Small intestine (tissue), 7 donors: ENCODE measurements at regions not wholly inside any gene's neighbourhood (a gene's known extent, or its start where the extent isn't known, plus 50 kb on each side); places are given as distances from the start of the nearest gene placed in this dataset.

Experiments used
- DNase-seq, 2 donors: peaks; one replicate each; pipeline versions ENCODE4 v3.0.0 to v3.0.0-alpha.2; 2013
- FAIRE-seq: peaks from 2 replicates; lab custom pipeline; 2012; peaks lifted over from hg19 to GRCh38; lab: Jason Lieb, UNC
- H3K27ac ChIP-seq, 3 donors: one replicate each; pipeline ENCODE4 v1.5.1; 2013; ENCODE audit warnings: low read length in 2 of 3, mild to moderate bottlenecking in 2 of 3, control low read depth in 1 of 3, inconsistent platforms in 1 of 3, low read depth in 1 of 3, moderate library complexity in 1 of 3
- H3K27me3 ChIP-seq, 3 donors: one replicate each; pipeline ENCODE4 v1.6.1; 2013; ENCODE audit warnings: low read length in 3 of 3, inconsistent platforms in 1 of 3; ENCODE audit not compliant: control insufficient read depth in 3 of 3, insufficient read depth in 3 of 3
- H3K36me3 ChIP-seq, 3 donors: one replicate each; pipeline ENCODE4 v1.6.1; 2013; ENCODE audit warnings: low read length in 3 of 3, inconsistent platforms in 1 of 3, low read depth in 1 of 3, mild to moderate bottlenecking in 1 of 3, moderate library complexity in 1 of 3; ENCODE audit not compliant: control insufficient read depth in 3 of 3, insufficient read depth in 2 of 3
- H3K4me1 ChIP-seq, 3 donors: one replicate each; pipeline ENCODE4 v1.6.1; 2013; ENCODE audit warnings: low read length in 2 of 3, inconsistent platforms in 1 of 3, low read depth in 1 of 3, mild to moderate bottlenecking in 1 of 3, moderate library complexity in 1 of 3; ENCODE audit not compliant: control insufficient read depth in 3 of 3, insufficient read depth in 2 of 3
- H3K4me3 ChIP-seq, 3 donors: one replicate each; pipeline ENCODE4 v1.5.1; 2013; ENCODE audit warnings: low read length in 3 of 3, control low read depth in 1 of 3, inconsistent platforms in 1 of 3, low read depth in 1 of 3, mild to moderate bottlenecking in 1 of 3, moderate library complexity in 1 of 3
- H3K9me3 ChIP-seq, 2 donors: one replicate each; pipeline ENCODE4 v1.6.1; 2013; ENCODE audit warnings: low read depth in 1 of 2, low read length in 1 of 2; ENCODE audit not compliant: control insufficient read depth in 2 of 2, insufficient read depth in 1 of 2
- WGBS, 3 donors: extraction: QIAGEN DNeasy Blood & Tissue Kit; methylation state at CpG; one replicate each; pipeline ENCODE4 v1.1.7; 2013; 5-methylcytosine and 5-hydroxymethylcytosine counted together
- donor health status: healthy with polysubstance abuse.
- donor health status: control.
- donor health status: control.
- donor health status: Bipolar disorder and iron deficiency.
- donor health status: healthy.

GRCh38 chrX:124680287-124680686, 333.9 kb downstream of the SH2D1A start:
- no peak overlapping the region for H3K27ac ChIP-seq
- DNase-seq (no peak), FAIRE-seq (no peak)
- H3K36me3 ChIP-seq: no peaks in the 10 kb centered on the region
- no peaks in the 10 kb centered on the region for H3K27me3 ChIP-seq
- no peak overlapping the region for H3K4me3 ChIP-seq
- H3K9me3 ChIP-seq: peaks cover 0 to 6% of the 10 kb centered on the region in 2 donors
- WGBS, 3 donors: 39 to 50% (median 40%) methylated on average over 2 of the region's 2 CpGs
- no peaks in the 10 kb centered on the region for H3K4me1 ChIP-seq

- H3K36me3 ChIP-seq: no peaks in the 10 kb centered on the region
- no peaks in the 10 kb centered on the region for H3K4me1 ChIP-seq
- no peaks in the 10 kb centered on the region for H3K27me3 ChIP-seq
- no peaks in the 10 kb centered on the region for H3K9me3 ChIP-seq
- FAIRE-seq: no peak
- 63 to 85% (median 77%) methylated on average over 3 of the region's 3 CpGs for whole genome bisulfite sequencing, 3 donors
- H3K4me3 ChIP-seq: no peak overlapping the region
- DNase-seq: no peak
- no peak overlapping the region for H3K27ac ChIP-seq
These were observed 344.1 kb downstream of the SH2D1A start for GRCh38 chrX:124690495-124690894.

- Histone ChIP-seq H3K27me3 (no peaks in the 10 kb centered on the region), H3K4me1 (no peaks in the 10 kb centered on the region), H3K36me3 (no peaks in the 10 kb centered on the region), H3K9me3 (no peaks in the 10 kb centered on the region), H3K4me3 (no peak overlapping the region), H3K27ac (no peak overlapping the region)
- DNase-seq (no peak), FAIRE-seq (no peak)
- 32 to 69% (median 41%) methylated on average over 2 of the region's 2 CpGs for WGBS, 3 donors
These were observed 353.5 kb downstream of the SH2D1A start for GRCh38 chrX:124699876-124700275.

- no peak overlapping the region for H3K4me3 ChIP-seq
- H3K27me3 ChIP-seq: no peaks in the 10 kb centered on the region
- no peaks in the 10 kb centered on the region for H3K4me1 ChIP-seq
- H3K27ac ChIP-seq: no peak overlapping the region
- WGBS, 3 donors: 44 to 83% (median 50%) methylated on average over 1 of the region's 1 CpG
- FAIRE-seq (no peak), DNase-seq (no peak)
- H3K9me3 ChIP-seq: no peaks in the 10 kb centered on the region
- no peaks in the 10 kb centered on the region for H3K36me3 ChIP-seq
These were observed 371.2 kb downstream of the SH2D1A start for GRCh38 chrX:124717537-124717936.

GRCh38 chrX:124719060-124719459, 372.7 kb downstream of the SH2D1A start:
- DNase-seq: peak; percentile 3 to 4
- Histone ChIP-seq H3K9me3 (no peaks in the 10 kb centered on the region), H3K4me1 (no peaks in the 10 kb centered on the region), H3K27me3 (no peaks in the 10 kb centered on the region), H3K27ac (no peak overlapping the region), H3K36me3 (no peaks in the 10 kb centered on the region), H3K4me3 (no peak overlapping the region)
- 22 to 46% (median 41%) methylated on average over 2 of the region's 2 CpGs for WGBS, 3 donors
- FAIRE-seq: no peak

- H3K27ac ChIP-seq: no peak overlapping the region
- H3K4me1 ChIP-seq: no peaks in the 10 kb centered on the region
- H3K27me3 ChIP-seq: no peaks in the 10 kb centered on the region
- 91 to 98% (median 95%) methylated on average over 2 of the region's 2 CpGs for WGBS, 3 donors
- no peak for FAIRE-seq
- no peak overlapping the region for H3K4me3 ChIP-seq
- no peaks in the 10 kb centered on the region for H3K36me3 ChIP-seq
- H3K9me3 ChIP-seq: no peaks in the 10 kb centered on the region
- no peak for DNase-seq
These were observed 374.2 kb downstream of the SH2D1A start for GRCh38 chrX:124720532-124720931.

- H3K4me3 ChIP-seq: no peak overlapping the region
- H3K27me3 ChIP-seq: no peaks in the 10 kb centered on the region
- H3K36me3 ChIP-seq: no peaks in the 10 kb centered on the region
- no peaks in the 10 kb centered on the region for H3K4me1 ChIP-seq
- H3K27ac ChIP-seq: no peak overlapping the region
- FAIRE-seq (no peak), DNase-seq (no peak)
- 41 to 61% (median 53%) methylated on average over 1 of the region's 1 CpG for WGBS, 3 donors
- H3K9me3 ChIP-seq: no peaks in the 10 kb centered on the region
These were observed 379.1 kb downstream of the SH2D1A start for GRCh38 chrX:124725502-124725901.

GRCh38 chrX:124726292-124726691, 379.9 kb downstream of the SH2D1A start:
- no peak for FAIRE-seq

GRCh38 chrX:124726881-124727280, 380.5 kb downstream of the SH2D1A start:
- WGBS, 3 donors: 63 to 82% (median 73%) methylated on average over 1 of the region's 1 CpG
- Histone ChIP-seq H3K27ac (no peak overlapping the region), H3K4me3 (no peak overlapping the region), H3K27me3 (no peaks in the 10 kb centered on the region), H3K4me1 (no peaks in the 10 kb centered on the region), H3K36me3 (no peaks in the 10 kb centered on the region), H3K9me3 (no peaks in the 10 kb centered on the region)
- no peak for FAIRE-seq
- DNase-seq: no peak

More at GRCh38 chrX:124726292-124726691, 379.9 kb downstream of the SH2D1A start:
- Histone ChIP-seq H3K27me3 (no peaks in the 10 kb centered on the region), H3K9me3 (no peaks in the 10 kb centered on the region), H3K4me1 (no peaks in the 10 kb centered on the region), H3K36me3 (no peaks in the 10 kb centered on the region), H3K27ac (no peak overlapping the region), H3K4me3 (no peak overlapping the region)
- no peak for DNase-seq
- WGBS, 3 donors: 29 to 55% (median 33%) methylated on average over 2 of the region's 2 CpGs
